HG02642 (cell line): ENCODE measurements at regions not wholly inside any gene's neighbourhood (a gene's known extent, or its start where the extent isn't known, plus 50 kb on each side); places are given as distances from the start of the nearest gene placed in this dataset.

Experiments used
- ATAC-seq: cut with Tn5 transposase; IDR thresholded peaks from one replicate; pipeline ENCODE4 v1.9.1; 2021; ENCODE audit warnings: mild to moderate bottlenecking; ENCODE audit not compliant: unreplicated experiment, poor library complexity

DNA sequence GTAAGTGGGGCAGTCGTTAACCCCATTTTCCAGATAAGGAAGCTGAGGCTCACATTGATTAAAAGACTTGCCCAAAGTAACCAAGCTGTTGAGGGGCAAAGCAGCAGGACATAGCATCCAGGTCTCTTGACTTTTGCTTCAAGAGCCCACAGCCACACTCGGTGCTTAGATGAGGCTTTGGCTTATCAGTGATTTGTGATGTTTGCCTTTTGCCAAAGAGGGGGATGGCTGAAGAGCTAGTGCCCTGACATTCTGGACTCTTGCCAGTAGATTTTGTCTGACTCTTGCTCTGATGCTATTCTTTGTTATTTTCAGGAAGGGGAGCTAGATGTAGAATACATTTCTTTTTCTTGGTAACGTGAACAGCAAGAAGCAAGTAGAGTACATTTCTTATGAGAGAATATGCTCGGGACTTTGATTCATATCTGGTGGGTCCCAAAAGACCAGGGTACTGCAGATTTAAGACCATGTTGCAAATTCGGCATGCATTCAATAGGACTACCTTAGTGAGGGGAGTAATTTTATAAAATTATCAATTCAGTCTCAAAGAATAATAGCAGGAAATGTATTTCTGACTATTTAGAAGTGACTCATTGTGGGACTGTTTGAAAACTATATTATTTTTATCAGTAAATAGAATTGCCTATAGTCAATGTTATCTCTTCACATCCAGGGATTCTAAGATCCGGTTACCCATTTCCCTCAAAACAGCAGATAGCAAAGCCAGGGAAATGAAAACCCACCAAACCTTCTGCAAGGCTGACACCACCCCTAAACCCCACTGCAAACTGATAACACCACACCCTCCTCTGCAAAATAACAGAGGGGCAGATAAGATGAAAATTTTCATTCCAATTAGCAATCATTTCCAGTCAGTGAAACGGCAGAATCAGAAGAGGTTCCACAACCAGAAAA is 180.0 kb upstream of the BMPER start:
- ATAC-seq, result no peak

DNA sequence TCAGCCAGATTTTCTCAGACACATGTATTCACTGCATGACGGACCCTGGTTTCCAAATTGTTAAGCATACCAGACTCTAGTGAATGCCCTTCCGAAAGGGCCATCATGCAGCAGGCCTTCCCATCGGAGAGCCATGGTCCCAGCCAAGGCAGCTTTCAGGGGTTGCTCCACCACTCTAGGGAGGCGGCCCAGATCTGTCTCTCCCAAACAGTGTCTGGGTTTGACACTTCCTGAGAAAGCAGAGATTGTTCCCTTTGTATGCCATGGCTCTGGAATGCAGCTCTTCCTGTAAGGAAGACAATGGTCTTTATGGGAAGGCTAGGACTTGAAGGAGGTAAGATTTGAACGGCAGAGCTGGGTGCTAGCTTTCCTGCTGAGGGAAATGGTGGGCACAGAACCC is 178.8 kb upstream of the BMPER start:
- ATAC-seq, result no peak

DNA sequence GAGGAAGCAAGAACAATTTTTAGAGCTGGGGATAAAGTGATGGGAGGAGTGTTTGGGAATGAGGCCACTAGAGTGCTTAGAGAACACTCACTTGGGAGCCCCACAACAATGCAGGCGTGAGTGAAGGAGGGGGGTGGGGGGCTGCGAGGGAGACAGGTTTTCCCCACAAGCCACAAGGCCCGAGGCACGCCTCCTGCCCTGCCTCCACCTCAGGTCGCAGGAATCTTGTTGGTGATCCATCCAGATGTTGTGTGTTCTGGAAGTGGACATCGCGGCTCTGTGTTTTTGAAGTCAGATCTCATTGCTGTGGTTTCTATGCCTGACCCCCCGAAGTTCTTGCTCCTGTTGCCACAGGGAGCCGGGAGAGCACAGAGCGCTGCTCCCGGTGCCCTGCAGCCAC is 178.0 kb upstream of the BMPER start:
- no peak for ATAC-seq

DNA sequence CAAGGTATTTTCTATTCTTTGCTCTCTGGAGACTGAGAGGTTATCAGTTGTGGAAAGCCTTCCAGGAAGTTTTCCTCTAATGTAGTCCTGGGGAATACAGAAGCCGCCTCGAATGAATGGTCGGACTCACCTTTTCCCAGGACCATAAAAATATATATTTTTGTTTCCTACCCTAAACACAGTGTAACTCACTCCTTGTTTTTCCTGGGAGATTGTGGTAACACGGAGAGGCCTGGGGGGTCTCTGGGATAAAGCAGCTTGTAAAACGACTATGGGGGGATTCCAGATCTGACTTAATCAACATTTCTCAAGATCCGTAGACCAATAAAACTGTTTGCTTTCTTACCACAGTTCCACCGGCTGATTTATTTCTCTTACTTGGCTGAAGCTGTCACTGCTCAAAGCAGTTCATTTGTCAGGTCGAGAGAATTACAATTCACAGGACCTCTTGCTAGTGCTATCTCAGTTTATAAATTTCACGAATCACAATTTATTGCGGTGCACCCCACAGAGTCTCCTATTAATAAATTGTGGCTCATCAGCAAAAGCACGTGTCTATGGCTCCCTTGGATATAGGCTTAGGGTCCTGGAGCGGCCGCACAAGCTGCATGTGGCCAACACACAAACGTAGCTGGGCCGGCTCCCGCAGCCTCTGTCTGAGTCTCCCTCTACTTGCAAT is 176.3 kb upstream of the BMPER start:
- ATAC-seq, result no peak

DNA sequence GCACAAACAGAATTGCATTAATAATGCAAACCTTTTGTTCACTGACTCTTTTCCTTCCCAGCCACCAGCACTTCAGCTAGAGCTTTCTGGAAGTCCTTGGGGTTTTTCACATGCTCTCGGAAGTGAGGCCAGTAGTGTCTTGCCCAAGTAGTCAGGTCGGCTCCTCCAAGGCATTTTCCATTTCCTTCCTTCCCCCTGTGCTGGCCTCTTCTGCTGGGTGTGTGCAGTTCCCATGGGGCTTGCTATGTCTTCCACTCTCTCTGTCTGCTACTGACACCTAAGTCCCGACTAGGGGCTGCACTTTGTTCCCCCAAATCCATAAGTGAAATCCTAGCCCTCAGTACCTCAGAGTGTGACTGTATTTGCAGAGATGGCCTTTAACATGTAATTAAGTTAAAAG is 175.6 kb upstream of the BMPER start:
- ATAC-seq, result no peak

DNA sequence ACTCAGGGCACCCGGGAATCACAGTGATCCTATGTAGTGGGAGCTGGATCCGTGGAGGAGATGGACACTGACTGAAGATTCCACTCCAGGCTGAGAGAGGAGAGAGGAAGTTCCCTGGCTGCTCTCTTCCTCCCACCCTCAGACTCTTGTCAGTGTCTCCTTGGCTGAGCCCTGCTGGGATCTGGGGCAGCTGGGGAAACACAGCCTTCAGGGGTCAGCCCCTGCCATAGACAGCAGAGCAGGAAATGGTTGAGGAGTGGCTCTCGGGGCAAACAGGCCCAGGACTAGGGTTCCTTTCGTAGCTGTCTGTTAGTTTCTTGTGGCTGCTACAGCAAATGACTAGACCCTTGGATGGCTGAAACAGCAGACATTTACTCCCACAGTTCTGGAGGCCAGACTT is 174.4 kb upstream of the BMPER start:
- ATAC-seq, result no peak

DNA sequence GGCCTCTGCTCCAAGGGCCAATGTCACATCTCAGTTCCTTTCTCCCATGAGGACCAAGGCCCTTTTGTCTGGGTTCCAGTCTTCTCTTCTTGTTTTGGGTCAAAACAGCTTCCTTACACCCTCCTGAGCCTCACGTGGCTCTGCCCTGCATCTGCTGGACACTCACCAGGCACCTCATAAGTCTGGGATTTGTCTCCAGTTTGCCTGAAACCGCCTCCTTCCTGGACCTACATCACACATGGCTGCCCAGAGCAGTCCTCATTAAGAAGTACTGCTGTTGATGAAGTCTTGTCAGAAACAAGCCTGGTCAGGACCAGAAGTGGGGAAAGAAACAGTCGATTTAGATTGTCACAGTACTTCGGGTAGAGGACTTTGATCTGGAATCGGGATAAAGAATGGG is 173.4 kb upstream of the BMPER start:
- no peak for ATAC-seq

DNA sequence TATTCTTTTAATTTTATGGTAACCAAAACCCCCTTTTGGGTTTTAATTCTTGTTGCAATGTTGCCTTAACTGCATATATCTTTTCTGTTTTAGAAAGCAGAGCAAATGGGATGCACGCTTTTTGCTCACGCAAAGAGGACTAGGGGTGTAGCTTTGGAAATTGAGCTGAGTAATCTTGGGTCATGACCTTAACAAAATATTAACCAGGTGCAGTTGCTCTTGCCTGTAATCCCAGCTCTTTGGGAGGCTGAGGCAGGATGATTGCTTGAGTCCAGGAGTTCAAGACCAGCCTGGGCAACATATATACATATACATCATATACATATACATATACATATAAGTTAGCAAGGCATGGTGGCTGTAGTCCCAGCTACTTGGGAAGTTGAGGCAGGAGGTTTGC is 172.9 kb upstream of the BMPER start:
- ATAC-seq, result no peak

DNA sequence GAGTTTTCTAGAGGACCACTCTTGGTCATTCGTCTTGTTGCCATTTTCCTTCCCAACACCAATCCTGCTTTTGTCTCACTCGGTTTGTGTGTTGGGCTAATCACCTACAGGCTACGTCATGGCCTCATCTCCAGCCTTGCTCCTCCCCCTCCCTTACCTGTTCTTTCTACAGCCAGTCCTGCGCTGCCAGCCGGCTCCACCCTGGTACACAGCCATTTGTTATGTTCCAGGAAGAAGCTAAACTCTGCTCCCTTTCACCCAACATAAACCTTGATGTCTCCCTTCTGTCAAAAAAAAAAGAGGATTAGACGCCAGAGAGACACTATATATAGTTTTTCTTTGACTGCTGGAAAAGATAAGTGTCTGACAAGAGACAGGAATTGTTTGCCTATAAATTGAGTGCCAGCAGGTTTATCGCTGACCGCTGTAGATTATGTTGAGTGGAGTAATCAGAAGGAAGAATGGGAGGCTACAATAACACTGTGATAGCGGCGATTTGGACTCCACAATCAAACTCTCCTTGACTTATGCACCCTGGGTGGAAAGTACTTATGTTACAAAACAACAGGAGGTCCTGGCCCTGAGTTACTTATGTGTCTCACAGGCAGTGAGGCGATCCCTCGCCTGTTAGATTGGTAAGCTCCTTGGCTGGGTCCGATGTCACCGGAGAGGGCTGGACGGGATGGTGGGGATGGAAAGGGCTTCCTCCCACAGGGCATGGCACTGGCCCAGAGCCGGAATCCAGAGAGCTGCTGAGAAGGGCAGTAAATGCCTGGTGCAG is 171.3 kb upstream of the BMPER start:
- ATAC-seq, result no peak

DNA sequence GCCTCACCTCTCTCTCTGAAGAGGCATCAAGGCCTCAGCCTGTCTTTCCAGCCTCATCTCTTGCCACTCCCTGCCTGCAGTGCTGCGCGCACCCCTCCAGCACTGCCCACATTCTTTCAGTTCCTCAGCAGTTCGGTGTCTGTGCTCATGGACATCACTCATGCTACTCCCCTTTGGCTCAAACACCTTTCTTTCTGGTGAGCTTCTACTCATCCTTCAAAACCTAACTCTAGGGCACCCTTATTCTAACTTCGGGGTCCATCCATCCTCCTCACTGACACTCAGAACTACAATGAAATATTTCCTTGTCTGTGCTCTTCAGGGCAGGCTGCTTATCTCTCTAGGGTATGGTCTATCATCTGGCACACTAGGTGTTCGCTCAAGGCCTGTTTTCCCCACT is 169.9 kb upstream of the BMPER start:
- no peak for ATAC-seq

DNA sequence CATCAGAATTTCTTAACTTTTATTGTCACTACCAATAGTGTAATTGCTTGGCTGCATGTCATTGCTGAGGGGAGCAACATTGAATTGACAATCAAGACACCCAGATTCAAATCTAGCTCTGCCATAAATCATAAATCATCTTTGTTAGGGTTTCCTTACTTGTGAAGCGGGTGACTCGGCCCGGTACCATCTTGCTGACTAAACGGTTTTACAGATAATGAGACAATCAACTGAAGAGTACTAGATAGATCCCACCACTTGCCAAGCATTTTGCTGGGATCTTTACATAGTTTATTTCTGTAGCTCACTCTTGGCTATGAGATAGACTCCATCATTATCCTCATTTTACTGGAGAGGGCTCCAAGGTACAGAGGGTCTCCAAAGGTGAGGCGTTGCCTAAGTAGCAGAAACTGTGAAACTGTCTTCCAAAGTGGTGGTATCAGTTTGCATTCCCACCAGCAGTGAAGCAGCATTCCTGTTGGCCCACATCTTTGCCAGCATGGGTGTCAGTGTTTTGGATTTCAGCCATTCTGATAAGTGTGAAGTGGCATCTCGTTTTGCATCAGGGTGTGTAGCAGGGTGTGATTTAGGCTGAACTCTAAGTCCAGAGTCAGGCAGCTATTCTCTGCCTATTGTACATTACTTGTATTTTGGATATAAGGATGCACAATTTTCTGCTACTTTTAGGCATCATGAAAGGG is 168.7 kb upstream of the BMPER start:
- no peak for ATAC-seq

DNA sequence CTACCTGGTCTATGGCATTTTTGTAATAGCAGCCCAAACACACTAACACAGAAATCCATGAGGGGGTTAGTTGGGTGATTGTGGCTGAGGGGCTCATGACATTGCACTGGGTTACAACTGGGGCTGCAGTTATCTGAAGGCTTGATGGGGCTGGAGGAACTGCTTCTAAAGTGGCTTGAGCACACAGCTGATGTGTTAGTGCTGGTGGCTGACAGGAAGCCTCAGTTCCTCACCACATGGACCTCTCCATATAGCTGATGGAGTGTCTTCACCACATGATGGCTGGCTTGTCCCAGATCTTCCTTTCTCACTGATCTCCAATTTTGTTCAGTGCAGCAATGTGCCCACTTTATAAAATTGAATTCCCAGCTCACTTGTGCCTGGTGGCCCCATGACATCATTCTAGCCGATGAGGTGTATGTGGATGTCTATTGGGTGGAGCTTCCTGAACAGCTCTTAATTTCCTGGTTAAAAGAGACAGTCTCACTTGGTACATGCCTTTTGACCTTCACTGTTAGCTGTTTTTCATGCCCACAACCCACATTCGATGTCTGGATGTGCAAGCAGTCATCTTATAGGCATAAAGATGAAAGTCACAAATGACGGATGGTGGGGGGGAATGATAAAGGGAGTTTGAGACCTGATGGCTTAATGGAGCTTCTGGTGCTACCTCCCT is 166.9 kb upstream of the BMPER start:
- ATAC-seq, result no peak

DNA sequence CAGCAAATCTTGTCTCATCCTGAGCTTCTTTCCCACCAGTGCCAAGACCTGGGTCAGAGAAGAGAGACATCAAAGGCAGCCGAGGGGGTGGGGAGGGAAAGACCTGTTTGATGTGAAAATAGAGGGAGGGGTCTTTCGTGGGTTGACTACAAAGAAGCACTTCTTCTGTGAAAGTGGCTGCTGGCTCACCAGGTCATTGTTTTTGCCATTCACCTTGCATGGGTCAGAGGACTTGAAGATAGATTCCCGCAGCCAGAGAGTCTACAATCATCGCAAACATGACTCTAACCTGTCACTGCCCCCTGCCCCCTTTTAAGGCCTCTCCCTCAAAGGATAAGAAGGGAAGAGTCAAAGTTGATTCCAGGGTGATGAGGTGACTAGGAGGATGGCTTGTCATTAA is 166.1 kb upstream of the BMPER start:
- no peak for ATAC-seq

DNA sequence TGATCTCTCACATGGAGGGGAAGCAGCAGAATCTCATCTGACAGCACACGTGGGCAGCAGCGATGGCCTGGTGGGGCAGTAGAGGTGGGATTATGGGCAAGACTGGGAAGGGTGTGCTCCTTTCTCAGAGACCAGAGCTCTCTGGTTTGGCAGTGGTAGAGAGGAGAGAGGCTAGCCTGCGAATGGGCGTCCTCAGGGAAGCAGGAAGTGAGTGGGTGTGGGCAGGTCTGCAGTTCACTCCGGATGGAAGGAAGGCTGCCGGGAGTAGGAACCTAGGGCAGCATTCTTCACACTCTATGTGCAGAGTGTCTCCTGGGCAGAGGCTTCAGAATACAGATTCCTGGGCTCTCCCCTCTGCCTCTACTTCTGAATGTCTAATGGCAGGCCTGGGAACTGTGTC is 162.8 kb upstream of the BMPER start:
- no peak for ATAC-seq

DNA sequence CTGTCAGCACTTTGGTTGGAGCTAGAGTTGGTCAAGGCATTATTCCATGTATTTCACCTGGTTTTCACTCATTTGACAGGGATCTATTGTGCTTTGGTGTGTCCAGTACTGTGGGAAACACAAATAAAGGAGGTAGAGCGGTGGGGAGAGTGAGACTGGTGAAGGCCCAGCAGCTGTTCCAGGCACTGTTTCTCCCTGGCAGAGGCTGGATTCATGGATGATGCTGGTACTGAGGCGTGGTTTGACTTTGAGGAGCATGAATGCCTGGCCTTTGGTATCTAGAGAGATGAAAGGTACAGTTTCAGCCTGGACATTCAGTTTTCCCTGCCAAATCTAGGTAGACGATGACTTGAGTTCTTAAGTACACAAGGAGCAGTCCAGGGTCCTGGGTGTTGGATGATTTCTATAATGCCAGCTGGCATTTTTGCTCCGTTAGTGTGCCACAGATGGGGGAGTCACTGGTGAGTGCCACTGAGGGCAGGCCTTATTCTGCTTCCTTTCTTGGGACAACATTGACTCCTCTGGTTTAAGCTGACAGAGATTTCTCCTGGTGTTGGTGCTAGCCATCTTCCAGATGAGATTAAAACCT is 162.2 kb upstream of the BMPER start:
- no peak for ATAC-seq

DNA sequence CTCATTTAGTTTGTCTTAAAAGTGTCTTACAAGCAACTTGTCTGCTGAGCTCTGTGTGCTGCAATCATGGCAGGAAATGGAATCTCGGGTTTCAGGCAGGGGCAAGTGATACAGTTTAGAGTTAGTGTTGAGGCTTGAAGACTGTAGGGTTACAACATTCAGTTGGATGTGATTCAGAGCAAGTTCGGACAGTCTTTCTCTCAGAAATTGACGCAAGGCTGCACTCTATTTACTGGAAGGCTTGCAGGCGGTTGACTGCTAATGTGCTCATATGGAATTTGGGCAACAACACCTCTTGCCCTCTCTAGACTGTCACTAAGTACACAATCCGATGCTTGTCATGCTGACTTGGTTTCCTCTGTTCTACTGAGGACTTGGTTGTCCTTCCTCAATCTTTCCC is 161.7 kb upstream of the BMPER start:
- no peak for ATAC-seq

DNA sequence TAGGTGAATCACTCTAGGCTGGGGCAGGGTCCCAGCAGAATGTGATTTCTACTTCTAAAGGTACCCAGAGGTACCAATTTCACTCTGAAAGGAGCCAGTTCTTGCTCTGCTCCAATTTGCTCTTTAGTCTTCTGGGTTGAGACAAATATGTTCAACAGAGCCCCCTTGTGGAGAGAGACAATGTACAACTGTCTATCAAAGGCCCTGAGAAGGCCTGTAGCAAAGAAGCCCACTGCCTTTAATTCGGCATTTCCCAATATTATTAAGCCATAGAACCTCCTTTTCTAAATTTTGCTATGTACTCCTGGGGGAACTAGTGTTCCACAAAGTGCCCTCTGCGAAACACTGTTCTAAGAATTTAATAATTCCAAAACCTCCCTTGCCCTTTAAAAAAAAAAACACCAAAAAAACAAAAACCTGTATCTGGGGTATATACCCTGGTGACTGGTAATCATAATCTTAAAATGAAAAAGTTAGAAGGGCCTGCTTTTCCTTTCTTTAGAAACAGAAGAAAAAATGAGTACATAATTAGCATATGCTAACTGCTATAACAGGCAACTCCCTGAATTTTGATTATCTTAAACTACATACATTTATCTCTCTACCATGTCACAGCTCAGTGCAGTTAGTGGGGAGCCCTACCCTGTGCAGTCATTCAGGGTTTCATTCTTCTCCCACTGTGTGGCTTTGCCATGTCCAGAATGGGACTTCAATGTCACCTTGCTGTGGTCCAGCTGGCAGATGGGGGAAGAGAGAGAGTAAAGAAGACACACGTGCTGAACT is 160.9 kb upstream of the BMPER start:
- ATAC-seq, result peak; percentile 46

DNA sequence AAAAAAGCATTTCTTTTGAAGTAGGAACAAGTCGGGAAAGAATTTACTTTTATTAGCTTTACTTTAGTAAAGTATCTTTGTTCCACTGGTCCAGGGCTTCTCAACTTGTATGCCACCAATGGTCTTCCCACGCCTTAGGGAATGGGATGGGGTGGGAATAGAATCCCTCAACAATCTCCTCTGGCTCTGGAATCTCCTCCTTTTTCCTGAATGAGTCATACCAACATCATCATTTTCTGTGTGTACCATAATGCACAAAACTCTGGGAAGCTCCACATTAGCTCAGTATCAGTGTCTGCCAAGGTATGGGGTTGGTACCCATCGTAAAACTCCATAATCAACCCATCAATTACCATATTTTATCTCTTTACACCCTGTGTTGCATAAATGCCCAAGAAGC is 159.4 kb upstream of the BMPER start:
- no peak for ATAC-seq

DNA sequence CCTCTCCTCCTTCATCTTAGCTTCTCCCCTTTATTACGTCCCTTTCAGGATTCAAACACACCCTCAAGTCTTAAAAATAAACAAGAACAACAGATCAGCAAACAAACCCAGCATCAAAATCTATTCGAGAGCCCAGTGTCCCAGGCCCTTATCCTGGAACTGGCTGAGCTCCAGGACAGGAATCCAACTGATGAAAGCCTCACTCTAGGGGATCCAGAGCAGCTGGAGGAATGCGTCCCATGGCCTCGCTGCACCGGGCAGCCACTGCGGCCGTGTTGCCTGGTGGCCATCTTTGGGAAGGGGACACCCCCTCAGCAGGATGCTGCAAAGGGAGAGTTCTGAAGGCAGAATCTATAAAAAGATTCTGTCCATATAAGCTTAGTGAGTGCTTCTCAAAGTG is 156.5 kb upstream of the BMPER start:
- ATAC-seq, result no peak
